PFSK-1 (cell line): ENCODE measurements at regions not wholly inside any gene's neighbourhood (a gene's known extent, or its start where the extent isn't known, plus 50 kb on each side); places are given as distances from the start of the nearest gene placed in this dataset.

Experiments used
- FOXP2 ChIP-seq: optimal IDR thresholded peaks from 2 replicates; pipeline ENCODE3; 2011; ENCODE audit warnings: borderline replicate concordance, control low read depth, inconsistent platforms; ENCODE audit not compliant: insufficient read depth; ENCODE audit errors: extremely low read length, extremely low read depth
- POLR2AphosphoS5 ChIP-seq: IDR thresholded peaks from 2 replicates; pipeline ENCODE4 v1.6.1; 2012; ENCODE audit warnings: low read depth, mild to moderate bottlenecking, control low read depth, low read length, moderate library complexity
- SIN3A ChIP-seq: IDR thresholded peaks from 2 replicates; pipeline ENCODE4 v1.6.1; 2012; ENCODE audit warnings: mild to moderate bottlenecking, low read length, moderate library complexity, borderline replicate concordance; ENCODE audit not compliant: insufficient read depth
- TAF1 ChIP-seq: IDR thresholded peaks from 2 replicates; pipeline ENCODE4 v1.6.1; 2012; ENCODE audit warnings: low read length, control low read depth, borderline replicate concordance; ENCODE audit not compliant: insufficient read depth
- TF ChIP-seq, protein P1 (sequence below), 2 experiments: IDR thresholded peaks; 2 replicates each; pipeline versions ENCODE4 v1.6.1 to v1.8.0; 2011 to 2012; ENCODE audit warnings: low read depth in 2 of 2, low read length in 2 of 2, control low read depth in 1 of 2, inconsistent platforms in 1 of 2, mild to moderate bottlenecking in 1 of 2, moderate library complexity in 1 of 2; ENCODE audit not compliant: insufficient read depth in 1 of 2

DNA sequence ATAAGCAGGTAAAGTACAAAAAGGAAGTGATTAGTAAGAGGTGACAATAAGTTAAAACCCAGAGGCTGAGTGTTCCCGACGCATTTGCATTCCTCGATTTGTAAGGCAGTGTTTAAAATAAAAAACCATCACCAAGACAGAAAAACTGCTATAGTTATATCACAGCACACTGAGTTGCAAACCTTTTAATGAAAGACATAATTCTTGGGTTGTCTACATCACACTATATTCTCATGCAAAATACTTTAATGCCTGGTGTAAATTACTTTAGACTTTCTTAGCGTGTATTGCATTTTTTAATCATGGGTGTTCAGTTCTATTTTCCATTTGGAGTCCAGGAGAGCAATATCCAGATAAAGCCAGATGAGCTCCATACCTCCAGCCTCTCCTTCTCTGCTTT is 458.5 kb downstream of the MTX2 start:
- TF ChIP-seq FOXP2 (no peak), POLR2AphosphoS5 (no peak), TAF1 (no peak), SIN3A (no peak)
- TF ChIP-seq, protein P1, sequence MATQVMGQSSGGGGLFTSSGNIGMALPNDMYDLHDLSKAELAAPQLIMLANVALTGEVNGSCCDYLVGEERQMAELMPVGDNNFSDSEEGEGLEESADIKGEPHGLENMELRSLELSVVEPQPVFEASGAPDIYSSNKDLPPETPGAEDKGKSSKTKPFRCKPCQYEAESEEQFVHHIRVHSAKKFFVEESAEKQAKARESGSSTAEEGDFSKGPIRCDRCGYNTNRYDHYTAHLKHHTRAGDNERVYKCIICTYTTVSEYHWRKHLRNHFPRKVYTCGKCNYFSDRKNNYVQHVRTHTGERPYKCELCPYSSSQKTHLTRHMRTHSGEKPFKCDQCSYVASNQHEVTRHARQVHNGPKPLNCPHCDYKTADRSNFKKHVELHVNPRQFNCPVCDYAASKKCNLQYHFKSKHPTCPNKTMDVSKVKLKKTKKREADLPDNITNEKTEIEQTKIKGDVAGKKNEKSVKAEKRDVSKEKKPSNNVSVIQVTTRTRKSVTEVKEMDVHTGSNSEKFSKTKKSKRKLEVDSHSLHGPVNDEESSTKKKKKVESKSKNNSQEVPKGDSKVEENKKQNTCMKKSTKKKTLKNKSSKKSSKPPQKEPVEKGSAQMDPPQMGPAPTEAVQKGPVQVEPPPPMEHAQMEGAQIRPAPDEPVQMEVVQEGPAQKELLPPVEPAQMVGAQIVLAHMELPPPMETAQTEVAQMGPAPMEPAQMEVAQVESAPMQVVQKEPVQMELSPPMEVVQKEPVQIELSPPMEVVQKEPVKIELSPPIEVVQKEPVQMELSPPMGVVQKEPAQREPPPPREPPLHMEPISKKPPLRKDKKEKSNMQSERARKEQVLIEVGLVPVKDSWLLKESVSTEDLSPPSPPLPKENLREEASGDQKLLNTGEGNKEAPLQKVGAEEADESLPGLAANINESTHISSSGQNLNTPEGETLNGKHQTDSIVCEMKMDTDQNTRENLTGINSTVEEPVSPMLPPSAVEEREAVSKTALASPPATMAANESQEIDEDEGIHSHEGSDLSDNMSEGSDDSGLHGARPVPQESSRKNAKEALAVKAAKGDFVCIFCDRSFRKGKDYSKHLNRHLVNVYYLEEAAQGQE (IDR thresholded peaks at IDR 0.05; ENCODE audit: insufficient read depth in 1 of 2, low read depth in 2 of 2, low read length in 2 of 2), result no peak

DNA sequence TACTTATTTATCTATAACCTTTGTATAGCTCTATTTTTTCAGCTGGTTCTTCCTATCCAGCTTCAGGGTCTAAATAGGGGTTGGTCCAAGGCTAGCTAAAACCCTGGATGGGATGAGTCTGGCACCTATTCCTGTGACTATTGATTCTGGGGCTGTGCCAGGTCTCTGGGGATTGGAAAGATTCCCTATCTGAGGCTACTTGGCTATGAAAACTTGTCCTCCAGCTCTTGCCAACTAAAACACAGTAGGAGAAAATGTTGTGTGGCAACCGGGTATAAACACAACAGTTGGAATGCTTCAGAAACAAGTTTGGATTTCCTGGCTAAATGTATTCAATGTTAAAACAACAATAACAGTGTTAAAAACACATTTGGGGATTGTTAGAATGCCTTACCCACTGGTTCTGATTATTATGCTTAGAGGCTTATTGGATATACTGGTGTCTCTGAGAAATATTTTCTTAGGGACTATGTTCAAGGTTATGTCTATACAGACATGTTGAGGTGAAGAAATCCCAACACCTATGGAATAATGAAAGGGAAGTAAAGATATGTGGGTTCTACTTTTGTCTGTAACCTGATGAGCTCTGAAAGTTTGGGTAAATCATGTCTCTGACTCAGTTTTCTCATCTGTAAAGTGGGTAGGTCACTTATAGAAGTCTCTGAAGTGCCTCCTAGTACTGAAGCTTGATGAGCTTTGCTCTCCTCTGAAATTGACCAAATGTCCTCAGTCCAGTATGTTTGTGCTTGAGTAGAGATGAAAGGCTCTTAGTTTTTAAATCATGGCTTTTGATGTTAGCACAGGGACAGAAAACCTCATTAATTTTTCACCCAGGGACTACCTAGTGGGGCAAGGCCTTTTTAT is 460.7 kb downstream of the MTX2 start:
- TF ChIP-seq, protein P1 (IDR thresholded peaks at IDR 0.05; ENCODE audit: insufficient read depth in 1 of 2, low read depth in 2 of 2, low read length in 2 of 2), result no peak
- TF ChIP-seq SIN3A, result no peak
- TF ChIP-seq POLR2AphosphoS5, result no peak
- TF ChIP-seq FOXP2, result no peak
- TF ChIP-seq TAF1, result no peak

DNA sequence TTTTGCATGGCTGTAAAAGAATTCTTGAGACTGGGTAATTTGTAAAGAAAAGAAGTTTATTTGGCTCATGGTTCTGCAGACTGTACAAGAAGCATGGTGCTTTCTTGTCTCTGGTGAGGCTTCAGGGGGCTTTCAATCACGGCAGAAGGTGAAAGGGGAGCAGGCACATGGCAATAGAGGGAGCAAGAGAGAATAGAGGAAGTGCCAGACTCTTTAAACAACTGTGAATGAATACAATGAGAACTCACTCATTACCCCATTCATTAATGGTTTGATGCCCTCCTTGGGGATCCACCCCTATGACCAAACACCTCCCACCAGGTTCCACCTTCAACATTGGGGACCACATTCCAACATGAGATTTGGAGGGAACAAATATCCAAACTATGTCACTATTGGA is 463.5 kb downstream of the MTX2 start:
- TF ChIP-seq, protein P1 (IDR thresholded peaks at IDR 0.05; ENCODE audit: insufficient read depth in 1 of 2, low read depth in 2 of 2, low read length in 2 of 2), result no peak
- TF ChIP-seq TAF1 (no peak), POLR2AphosphoS5 (no peak), FOXP2 (no peak), SIN3A (no peak)

DNA sequence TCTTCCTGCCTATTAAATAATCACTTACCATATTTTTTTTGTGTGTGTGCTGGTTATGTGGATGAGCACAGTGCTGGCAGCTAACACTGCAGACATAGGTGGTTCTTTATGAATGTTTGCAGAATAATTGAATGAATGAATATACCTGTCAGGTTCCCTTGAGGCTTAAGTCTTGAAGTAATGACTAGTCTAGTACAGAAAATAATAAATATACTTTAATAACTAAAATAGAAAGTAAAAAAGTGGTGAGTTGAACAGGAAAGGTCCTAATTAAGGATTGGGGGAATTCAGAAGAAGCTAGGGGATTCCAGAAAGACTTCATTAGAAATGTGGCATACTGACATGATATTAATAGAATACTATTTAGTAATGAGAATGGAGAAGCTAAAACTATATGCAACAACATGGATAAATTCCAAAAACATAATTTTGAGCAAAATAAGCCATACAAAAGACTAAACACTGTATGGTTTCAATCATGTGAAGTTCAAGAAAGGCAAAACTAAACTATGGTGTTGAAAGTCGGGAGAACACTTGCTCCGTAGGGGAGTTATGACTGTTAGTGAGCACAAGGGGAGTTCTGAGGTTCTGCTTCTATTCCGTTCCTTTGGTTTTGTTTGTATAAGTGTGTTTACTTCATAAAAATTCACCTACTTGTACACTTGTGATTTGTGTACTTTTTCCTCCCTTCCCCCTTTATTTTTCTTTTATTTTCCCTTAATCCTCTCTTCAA is 464.6 kb downstream of the MTX2 start:
- TF ChIP-seq TAF1 (no peak), POLR2AphosphoS5 (no peak), SIN3A (no peak), FOXP2 (no peak)
- TF ChIP-seq, protein P1 (IDR thresholded peaks at IDR 0.05; ENCODE audit: insufficient read depth in 1 of 2, low read depth in 2 of 2, low read length in 2 of 2), result no peak
